ENCODE measurements at regions not wholly inside any gene's neighbourhood (a gene's known extent, or its start where the extent isn't known, plus 50 kb on each side); places are given as distances from the start of the nearest gene placed in this dataset.

DNA sequence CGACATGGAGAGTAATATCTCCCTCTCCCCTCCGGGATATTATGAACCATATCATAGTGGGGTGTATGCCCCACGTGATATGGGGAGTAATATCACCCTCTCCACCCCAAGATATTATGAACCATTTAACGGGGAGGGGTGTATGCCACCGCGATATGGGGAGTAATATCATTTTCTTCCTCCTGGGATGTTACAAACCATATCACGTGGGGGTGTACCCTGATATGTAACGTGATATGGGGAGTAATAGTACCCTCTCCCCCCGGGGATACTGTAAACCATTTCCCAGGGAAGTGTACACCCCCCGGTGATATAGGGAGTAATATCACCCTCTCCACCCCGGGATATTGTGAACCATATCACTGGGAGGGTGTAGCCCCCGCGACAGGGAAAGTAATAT, 62.1 kb downstream of the ERICH4 start:
- ATAC-seq (ENCODE audit: insufficient read depth, low read depth): no peak
- H3K27ac ChIP-seq (ENCODE audit: low read length): no peak overlapping the region

DNA sequence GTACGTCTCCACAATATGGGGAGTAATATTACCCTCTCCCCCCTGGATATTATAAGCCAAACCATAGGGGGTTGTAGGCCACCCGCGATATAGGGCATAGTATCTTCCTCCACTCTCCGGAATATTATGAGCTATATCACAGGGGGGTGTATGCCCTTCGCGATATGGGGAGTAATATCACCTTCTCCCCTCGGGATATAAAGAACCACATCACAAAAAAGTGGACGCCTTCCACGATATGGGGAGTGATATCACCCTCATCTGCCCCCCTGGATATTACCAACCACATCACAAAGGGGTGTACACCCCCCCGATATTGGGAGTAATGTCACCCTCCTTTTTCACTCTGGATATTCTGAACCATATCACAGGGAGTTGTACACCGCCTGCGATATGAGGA, 65.5 kb upstream of the CEACAM21 start:
- no peaks in the 10 kb centered on the region for H3K4me1 ChIP-seq (ENCODE audit: insufficient read depth, low read length)
- ATAC-seq (ENCODE audit: insufficient read depth, low read depth) (no peak), DNase-seq (no peak)
- no peaks in the 10 kb centered on the region for H3K9me3 ChIP-seq (ENCODE audit: insufficient read depth, low read length, severe bottlenecking)
- no peaks in the 10 kb centered on the region for H3K79me2 ChIP-seq (ENCODE audit: insufficient read depth, low read length)
- no peak overlapping the region for H3K27ac ChIP-seq (ENCODE audit: low read length)
- no peaks in the 10 kb centered on the region for H3K27me3 ChIP-seq (ENCODE audit: insufficient read depth, low read length, poor library complexity)
- no peaks in the 10 kb centered on the region for H4K20me1 ChIP-seq (ENCODE audit: insufficient read depth, low read length)
- no peak for TF ChIP-seq EZH2 (IDR thresholded peaks at IDR 0.05; ENCODE audit: borderline replicate concordance, low read depth, low read length, severe bottlenecking)
- TF ChIP-seq, protein P1, sequence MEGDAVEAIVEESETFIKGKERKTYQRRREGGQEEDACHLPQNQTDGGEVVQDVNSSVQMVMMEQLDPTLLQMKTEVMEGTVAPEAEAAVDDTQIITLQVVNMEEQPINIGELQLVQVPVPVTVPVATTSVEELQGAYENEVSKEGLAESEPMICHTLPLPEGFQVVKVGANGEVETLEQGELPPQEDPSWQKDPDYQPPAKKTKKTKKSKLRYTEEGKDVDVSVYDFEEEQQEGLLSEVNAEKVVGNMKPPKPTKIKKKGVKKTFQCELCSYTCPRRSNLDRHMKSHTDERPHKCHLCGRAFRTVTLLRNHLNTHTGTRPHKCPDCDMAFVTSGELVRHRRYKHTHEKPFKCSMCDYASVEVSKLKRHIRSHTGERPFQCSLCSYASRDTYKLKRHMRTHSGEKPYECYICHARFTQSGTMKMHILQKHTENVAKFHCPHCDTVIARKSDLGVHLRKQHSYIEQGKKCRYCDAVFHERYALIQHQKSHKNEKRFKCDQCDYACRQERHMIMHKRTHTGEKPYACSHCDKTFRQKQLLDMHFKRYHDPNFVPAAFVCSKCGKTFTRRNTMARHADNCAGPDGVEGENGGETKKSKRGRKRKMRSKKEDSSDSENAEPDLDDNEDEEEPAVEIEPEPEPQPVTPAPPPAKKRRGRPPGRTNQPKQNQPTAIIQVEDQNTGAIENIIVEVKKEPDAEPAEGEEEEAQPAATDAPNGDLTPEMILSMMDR (IDR thresholded peaks at IDR 0.05; ENCODE audit: borderline replicate concordance, extremely low read depth, low read length, poor library complexity, severe bottlenecking): no peak
- H3K4me2 ChIP-seq (ENCODE audit: insufficient read depth, low read length): no peak overlapping the region
- H3K9ac ChIP-seq (ENCODE audit: low read depth, low read length): no peak overlapping the region
- no peak overlapping the region for H3K4me3 ChIP-seq (ENCODE audit: low read depth in 1 of 2, low read length in 2 of 2)
- H2AFZ ChIP-seq (ENCODE audit: low read depth, low read length): no peak overlapping the region
- no peaks in the 10 kb centered on the region for H3K36me3 ChIP-seq (ENCODE audit: insufficient read depth, low read length)

More for the DNA sequence above, 62.1 kb downstream of the ERICH4 start:
- Histone ChIP-seq H3K4me3 (ENCODE audit: low read depth in 1 of 2, low read length in 2 of 2) (no peak overlapping the region), H3K79me2 (ENCODE audit: insufficient read depth, low read length) (no peaks in the 10 kb centered on the region), H4K20me1 (ENCODE audit: insufficient read depth, low read length) (no peaks in the 10 kb centered on the region), H3K9ac (ENCODE audit: low read depth, low read length) (no peak overlapping the region), H3K4me2 (ENCODE audit: insufficient read depth, low read length) (no peak overlapping the region), H3K27me3 (ENCODE audit: insufficient read depth, low read length, poor library complexity) (no peaks in the 10 kb centered on the region), H2AFZ (ENCODE audit: low read depth, low read length) (no peak overlapping the region), H3K9me3 (ENCODE audit: insufficient read depth, low read length, severe bottlenecking) (no peaks in the 10 kb centered on the region), H3K4me1 (ENCODE audit: insufficient read depth, low read length) (no peaks in the 10 kb centered on the region), H3K36me3 (ENCODE audit: insufficient read depth, low read length) (no peaks in the 10 kb centered on the region)
- no peak for DNase-seq
- TF ChIP-seq EZH2 (IDR thresholded peaks at IDR 0.05; ENCODE audit: borderline replicate concordance, low read depth, low read length, severe bottlenecking): no peak
- TF ChIP-seq, protein P1 (IDR thresholded peaks at IDR 0.05; ENCODE audit: borderline replicate concordance, extremely low read depth, low read length, poor library complexity, severe bottlenecking): no peak

- no peak for TF ChIP-seq EZH2 (IDR thresholded peaks at IDR 0.05; ENCODE audit: borderline replicate concordance, low read depth, low read length, severe bottlenecking)
- TF ChIP-seq, protein P1 (IDR thresholded peaks at IDR 0.05; ENCODE audit: borderline replicate concordance, extremely low read depth, low read length, poor library complexity, severe bottlenecking): no peak
- no peak overlapping the region for H3K9ac ChIP-seq (ENCODE audit: low read depth, low read length)
- no peak overlapping the region for H3K4me2 ChIP-seq (ENCODE audit: insufficient read depth, low read length)
- ATAC-seq (ENCODE audit: insufficient read depth, low read depth) (no peak), DNase-seq (no peak)
- peaks cover 4% of the 10 kb centered on the region for H3K27me3 ChIP-seq (ENCODE audit: insufficient read depth, low read length, poor library complexity)
- no peaks in the 10 kb centered on the region for H3K79me2 ChIP-seq (ENCODE audit: insufficient read depth, low read length)
- no peaks in the 10 kb centered on the region for H3K4me1 ChIP-seq (ENCODE audit: insufficient read depth, low read length)
- no peaks in the 10 kb centered on the region for H3K36me3 ChIP-seq (ENCODE audit: insufficient read depth, low read length)
- no peak overlapping the region for H3K27ac ChIP-seq (ENCODE audit: low read length)
- H3K4me3 ChIP-seq (ENCODE audit: low read depth in 1 of 2, low read length in 2 of 2): no peak overlapping the region
- H2AFZ ChIP-seq (ENCODE audit: low read depth, low read length): no peak overlapping the region
- H4K20me1 ChIP-seq (ENCODE audit: insufficient read depth, low read length): no peaks in the 10 kb centered on the region
- no peaks in the 10 kb centered on the region for H3K9me3 ChIP-seq (ENCODE audit: insufficient read depth, low read length, severe bottlenecking)
Measured at GRCh38 chr19:41511628-41512027, 64.3 kb upstream of the CEACAM21 start.

Data from DND-41 (cell line).